ENCODE measurements at regions not wholly inside any gene's neighbourhood (a gene's known extent, or its start where the extent isn't known, plus 50 kb on each side); places are given as distances from the start of the nearest gene placed in this dataset.

- TF ChIP-seq CTCF (IDR thresholded peaks at IDR 0.05; ENCODE audit: insufficient read depth, low read depth, low read length) (no peak), EZH2 (IDR thresholded peaks at IDR 0.05; ENCODE audit: insufficient read depth, low read length) (no peak)
Observed at GRCh38 chr5:20157089-20157488, 169.1 kb upstream of the CDH18 start.
